ENCODE measurements at regions not wholly inside any gene's neighbourhood (a gene's known extent, or its start where the extent isn't known, plus 50 kb on each side); places are given as distances from the start of the nearest gene placed in this dataset.

DNA sequence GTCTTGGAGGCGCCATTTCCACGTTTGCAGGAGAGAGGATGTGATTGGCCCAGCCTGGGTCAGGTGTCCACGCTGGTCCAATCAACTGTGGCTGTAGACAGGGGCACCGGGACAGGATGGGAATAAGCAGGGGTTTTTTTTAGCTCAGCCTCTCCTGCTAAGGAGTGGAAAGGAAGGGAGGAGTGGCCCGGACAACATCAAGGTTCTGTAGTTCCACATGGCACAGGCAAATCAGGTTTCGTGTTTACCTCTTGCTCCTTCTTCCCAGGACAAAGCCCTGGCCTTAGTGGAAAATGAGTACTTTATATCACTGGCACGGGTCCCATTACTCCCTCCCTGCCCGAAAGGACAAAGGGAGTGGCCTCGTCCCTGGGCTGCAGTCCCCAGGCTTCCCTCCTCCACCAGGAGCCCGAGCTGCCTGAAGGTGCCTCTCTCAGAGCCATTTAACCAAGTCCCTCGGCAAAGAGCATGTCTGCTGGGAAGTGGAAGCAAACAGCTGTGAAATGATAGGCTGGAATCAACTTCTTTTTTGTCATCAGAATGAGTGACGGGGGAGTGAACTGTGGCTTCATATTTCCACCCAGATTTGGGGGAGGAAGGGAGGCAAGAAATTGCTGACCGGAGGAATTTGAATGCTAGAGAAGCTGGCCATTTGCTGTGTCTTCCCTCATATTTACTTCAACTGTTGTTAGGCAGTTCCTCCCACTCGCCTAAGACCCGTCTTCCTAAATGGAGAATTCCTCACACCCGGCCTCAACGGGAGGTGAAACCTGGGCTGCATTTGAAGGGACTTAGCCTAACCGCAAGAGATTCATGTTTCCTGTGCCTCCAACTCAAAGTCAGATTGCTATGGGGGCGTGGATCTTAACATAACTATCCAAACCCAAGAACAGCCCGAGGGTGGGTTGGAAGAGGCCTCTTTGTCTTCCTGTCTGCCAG, 84.9 kb upstream of the SLC44A3 start:
- TF ChIP-seq ZNF274 (IDR thresholded peaks at IDR 0.05; ENCODE audit: low read depth, low read length) (no peak), YY1 (IDR thresholded peaks at IDR 0.05; ENCODE audit: insufficient read depth, insufficient read length) (no peak)
